Stimulated activated CD8-positive, alpha-beta memory T cell treated with anti-CD3 and anti-CD28 coated beads, Interleukin-15, amount 100 ng/mL, for 24 hours (primary cell): ENCODE measurements at regions not wholly inside any gene's neighbourhood (a gene's known extent, or its start where the extent isn't known, plus 50 kb on each side); places are given as distances from the start of the nearest gene placed in this dataset.

Experiments used
- DNase-seq: peaks from one replicate; pipeline ENCODE4 v3.0.0-alpha.2; 2020; ENCODE audit warnings: low read depth

DNA sequence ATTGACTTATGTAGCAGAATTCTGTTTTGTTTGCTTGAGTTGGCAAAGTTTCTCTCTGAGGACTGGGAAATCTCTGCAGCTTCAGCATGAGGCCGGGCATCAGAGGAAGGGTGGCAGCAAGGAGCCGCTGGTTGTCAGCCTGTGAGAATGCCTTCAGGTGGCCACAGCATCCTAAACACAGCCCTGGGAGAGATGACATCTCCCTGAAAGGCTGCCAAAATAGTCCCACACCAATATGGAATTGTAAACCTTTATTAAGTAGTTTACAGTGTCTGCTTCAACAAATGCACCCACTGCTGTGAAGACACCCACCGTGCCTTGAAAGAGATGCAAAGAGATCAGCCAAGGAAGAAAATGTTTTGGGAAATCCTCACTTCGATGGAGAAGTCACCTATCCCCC lies 609.7 kb upstream of the ARRDC4 start:
- no peak for DNase-seq

- no peak for DNase-seq
Measured at GRCh38 chr15:97383516-97383915, 577.0 kb upstream of the ARRDC4 start.

GRCh38 chr15:97386940-97387339 lies 573.6 kb upstream of the ARRDC4 start:
- DNase-seq = no peak

GRCh38 chr15:97401195-97401594 lies 559.3 kb upstream of the ARRDC4 start:
- no peak for DNase-seq

- DNase-seq = no peak
Measured at GRCh38 chr15:97401970-97402369, 558.5 kb upstream of the ARRDC4 start.

GRCh38 chr15:97406841-97407240 lies 553.7 kb upstream of the ARRDC4 start:
- DNase-seq = no peak

DNA sequence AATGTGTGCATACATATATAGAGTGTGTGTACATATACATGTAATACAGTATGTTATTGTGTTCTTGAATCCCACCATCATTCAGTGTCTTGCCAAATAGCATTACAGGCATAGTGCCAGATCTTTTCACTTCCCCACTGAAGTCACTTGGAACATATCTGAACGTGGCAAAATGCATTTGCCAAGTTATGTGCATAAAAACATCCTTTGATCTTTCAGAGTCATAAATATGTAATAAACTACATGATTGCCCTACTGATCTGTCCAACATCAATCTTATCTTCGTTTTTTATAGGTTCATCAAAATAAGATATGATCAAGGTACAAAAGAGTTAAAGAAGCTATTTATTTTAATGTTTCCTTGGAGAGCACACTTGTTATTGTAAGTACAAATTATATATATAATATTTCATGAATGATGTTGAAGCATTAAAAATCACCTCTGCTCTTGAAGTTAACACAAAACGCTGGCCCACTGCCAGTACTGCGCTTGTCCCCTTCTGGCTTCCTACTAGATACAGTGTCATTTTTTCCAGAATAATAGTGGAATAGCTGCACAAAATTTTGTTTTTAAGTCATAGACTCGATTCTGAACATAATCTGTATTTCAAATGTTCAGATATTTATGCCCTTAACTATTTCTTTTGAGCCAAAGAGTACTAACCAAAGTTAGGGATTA lies 549.5 kb upstream of the ARRDC4 start:
- no peak for DNase-seq

DNA sequence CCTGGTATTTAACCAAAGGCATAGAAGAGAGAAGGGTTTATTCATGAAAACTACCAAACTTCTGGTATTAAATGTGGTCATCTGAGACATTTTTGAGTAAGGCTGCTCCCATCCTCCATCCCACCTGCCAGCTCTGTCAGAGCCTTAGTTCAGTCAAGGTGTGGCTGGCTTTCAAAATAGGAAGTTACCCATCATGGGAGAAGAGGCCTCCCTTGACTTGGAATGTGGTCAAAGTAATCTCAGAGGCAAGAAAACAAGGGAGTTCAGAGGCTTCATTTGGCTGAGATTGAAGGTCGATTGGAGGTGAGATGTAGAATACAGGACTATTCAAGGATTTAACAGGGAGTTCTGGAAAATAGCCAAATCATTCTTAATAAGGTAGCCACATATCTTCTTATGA lies 540.4 kb upstream of the ARRDC4 start:
- DNase-seq = no peak

- no peak for DNase-seq
Measured at GRCh38 chr15:97425596-97425995, 534.9 kb upstream of the ARRDC4 start.

DNA sequence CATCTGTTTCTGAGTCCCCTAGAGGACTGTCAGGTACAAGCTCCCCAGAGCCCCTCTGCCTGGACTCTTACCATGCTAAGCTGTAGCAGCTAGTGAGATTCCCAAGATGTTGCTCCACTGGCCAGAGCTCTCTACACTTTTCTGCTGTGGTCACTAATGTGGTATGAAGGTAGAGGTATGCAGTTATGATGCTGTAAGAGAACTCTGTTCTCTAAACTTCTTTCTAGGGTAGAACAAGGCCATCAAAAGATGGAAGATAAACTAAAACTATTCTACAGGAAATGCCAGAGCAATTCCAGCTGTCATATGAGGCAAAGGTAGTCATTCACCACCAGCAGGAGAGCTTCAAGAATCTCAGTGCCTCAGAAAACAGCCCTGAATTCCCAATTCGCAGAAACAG lies 517.4 kb upstream of the ARRDC4 start:
- no peak for DNase-seq

DNA sequence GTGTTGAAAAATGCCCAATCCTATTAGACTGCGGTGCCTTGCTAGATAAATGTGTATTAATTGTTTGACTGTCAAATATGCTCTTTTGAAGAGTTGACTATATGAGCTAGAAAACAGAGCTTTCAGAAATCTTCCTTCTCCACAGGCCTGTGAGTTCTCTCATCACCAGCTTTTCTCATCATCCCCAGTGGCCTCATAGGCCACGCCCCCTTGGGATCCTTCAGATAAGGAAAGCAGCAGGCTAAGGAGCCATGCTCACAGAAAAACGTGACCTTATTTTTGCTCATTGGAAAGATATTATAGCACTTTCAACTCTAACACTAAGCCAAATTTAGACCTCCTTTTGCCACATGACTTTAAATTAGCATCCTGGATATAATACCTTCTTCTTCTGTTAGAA lies 514.4 kb upstream of the ARRDC4 start:
- DNase-seq = no peak

DNA sequence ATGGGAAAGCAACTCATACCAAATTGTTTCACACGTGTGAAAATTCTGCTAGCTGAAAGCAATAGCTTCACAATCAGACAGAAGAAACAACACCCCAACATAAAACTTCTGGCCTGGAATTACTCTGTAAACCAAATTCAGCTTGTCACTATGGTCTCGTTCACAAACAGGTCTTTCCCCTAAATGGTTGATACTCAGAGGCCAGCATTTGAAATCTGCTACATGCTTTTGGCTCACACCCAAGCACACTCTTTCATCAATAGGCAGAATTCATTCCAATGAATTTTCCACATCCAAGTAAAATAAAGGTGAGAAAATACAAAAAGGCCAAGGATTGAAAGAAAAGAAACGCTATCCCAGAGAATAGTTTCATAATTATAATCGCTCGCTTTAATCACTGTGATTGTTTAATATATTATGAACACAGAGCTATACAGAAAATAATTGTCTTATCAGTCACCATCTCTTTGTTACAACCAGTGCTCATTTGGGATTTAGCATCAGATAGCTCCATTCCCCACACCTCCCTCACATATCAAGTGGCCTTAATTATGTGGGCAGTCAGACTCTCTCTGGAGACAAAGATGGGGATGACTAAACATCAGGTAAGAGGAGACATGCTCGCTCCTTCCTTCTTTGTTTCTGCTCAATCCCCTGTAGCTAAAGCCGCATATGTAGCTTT lies 503.8 kb upstream of the ARRDC4 start:
- no peak for DNase-seq

DNA sequence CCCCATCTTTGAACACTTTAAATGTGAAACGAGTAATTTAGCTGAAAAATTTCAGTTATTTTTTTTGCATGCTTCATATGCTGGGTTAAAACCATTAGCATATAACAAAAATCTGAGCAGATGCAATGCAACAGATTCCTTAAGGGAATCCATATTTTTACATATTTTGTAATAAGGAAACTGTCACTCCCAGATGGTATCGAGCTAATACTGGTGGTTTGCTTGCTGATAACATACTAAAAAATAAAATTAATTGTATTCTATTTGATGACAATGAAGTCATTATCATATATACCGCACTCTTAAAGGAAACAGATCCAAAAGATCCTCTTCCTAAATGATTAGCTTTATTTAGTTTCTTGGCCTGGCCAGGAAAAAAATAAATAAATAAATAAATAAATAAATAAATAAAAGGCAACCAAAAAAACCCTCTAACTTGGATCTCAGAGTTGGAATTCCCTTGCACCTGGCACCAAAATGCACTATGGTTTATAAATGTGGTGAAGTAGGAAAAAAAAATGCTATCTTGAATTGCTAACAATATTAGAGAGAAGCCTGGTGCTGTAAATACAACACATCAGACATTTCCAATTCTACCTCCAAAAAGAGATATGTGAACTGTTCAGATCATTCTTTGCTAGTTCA lies 503.2 kb upstream of the ARRDC4 start:
- no peak for DNase-seq

GRCh38 chr15:97459771-97460170 lies 500.7 kb upstream of the ARRDC4 start:
- no peak for DNase-seq

- DNase-seq = no peak
Measured at GRCh38 chr15:97461226-97461625, 499.3 kb upstream of the ARRDC4 start.

- no peak for DNase-seq
Measured at GRCh38 chr15:97463696-97464095, 496.8 kb upstream of the ARRDC4 start.

GRCh38 chr15:97470417-97470816 lies 490.1 kb upstream of the ARRDC4 start:
- no peak for DNase-seq

GRCh38 chr15:97473627-97474026 lies 486.9 kb upstream of the ARRDC4 start:
- no peak for DNase-seq

DNA sequence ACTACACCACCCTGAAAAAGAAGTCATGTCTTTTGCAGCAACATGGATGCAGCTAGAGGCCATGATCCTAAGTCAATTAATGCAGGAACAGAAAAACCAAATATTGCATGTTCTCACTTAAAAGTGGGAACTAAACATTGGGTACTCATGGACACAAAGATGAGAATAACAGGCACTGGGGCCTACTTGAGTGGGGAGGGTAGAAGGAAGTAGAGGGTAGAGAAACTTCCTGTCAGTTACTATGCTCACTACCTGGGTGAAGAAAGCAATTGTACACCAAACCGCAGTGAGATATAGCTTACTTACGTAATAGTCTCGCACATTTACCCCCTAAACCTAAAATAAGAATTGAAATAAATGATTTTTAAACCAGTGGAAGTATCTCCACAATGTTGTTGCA lies 480.5 kb upstream of the ARRDC4 start:
- no peak for DNase-seq

DNA sequence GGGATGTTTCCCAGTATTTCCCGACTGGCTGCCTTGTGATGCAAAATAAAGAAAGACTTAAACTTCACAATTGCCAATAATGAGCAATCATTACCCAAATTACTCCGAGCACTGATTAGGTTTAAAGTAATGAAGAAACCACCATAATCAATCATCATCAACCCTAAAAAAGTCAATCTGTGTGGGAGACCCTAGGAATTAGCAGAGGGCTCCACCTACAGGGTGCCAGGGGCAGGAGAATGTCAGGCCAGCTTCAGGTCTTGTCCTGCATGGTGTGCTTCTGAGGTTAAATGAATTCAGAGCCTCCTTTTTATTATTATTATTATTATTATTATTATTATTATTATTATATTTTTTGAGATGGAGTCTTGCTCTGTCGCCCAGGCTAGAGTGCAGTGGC lies 478.0 kb upstream of the ARRDC4 start:
- no peak for DNase-seq

GRCh38 chr15:97483232-97483631 lies 477.3 kb upstream of the ARRDC4 start:
- no peak for DNase-seq

DNA sequence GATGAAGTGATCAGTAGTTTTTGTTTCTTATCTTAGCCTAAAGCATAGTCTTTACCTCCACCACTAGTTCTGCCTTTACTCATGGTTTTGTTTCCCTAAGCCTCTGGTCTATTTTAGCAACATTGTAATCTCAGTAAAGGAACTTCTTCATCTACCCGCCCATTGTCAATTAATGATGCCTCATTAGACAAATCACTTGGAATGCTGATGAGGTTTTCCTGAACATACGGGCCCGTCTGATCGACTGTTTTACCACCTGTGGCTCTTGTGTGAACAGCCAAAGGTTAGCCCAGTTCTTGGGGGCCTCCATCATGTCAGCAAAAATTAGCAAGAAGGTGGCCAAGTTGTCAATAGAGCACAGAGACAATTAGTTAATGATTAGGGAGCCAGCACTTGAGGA lies 470.1 kb upstream of the ARRDC4 start:
- DNase-seq = no peak

- no peak for DNase-seq
Measured at GRCh38 chr15:97501291-97501690, 459.2 kb upstream of the ARRDC4 start.

DNA sequence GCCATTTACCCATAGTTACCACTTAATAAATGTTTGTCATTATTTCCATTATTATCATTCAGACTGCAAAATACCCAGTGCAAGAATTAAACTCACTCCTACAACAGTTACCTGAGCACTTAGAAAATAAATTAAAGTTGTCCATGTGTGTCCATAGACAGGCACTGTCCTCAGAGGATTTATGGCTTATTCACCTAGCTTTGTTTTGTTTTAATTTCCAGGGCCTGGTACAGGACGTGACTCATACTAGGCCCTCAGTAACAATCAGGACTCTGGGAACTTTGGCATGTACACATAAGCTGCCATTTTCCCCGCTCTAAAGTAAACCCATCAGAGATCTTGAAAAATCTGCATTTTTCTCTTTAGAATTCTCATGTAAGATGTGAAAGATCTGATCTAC lies 458.5 kb upstream of the ARRDC4 start:
- DNase-seq = no peak
